ENCODE measurements at regions not wholly inside any gene's neighbourhood (a gene's known extent, or its start where the extent isn't known, plus 50 kb on each side); places are given as distances from the start of the nearest gene placed in this dataset.
"Not testable (repeated sequence)": the region's sequence is repeated elsewhere in the genome, so short reads cannot be mapped to it uniquely, and the experiment has no call there.

GRCh38 chr1:60942896-60943638 lies 139.3 kb upstream of the NFIA start:
- Histone ChIP-seq H3K36me3 (no peaks in the 10 kb centered on the region), H3K4me3 (no peak overlapping the region), H3K4me1 (no peaks in the 10 kb centered on the region), H3K27me3 (no peaks in the 10 kb centered on the region), H3K9me3 (no peaks in the 10 kb centered on the region), H3K27ac (no peak overlapping the region)
- intact Hi-C loops (cut with DNase I; ENCODE audit: low total_unique reads): no loop called here
- DNase-seq (ENCODE audit: low spot score in 2 of 2): no peak
- TF ChIP-seq POLR2A (IDR thresholded peaks at IDR 0.05) (no peak), CTCF (IDR thresholded peaks at IDR 0.05) (no peak), POLR2AphosphoS5 (IDR thresholded peaks at IDR 0.05) (no peak)

GRCh38 chr1:60942291-60942690 lies 140.1 kb upstream of the NFIA start:
- no peak for TF ChIP-seq CTCF (IDR thresholded peaks at IDR 0.05)
- Histone ChIP-seq H3K27ac (no peak overlapping the region), H3K4me3 (no peak overlapping the region)

GRCh38 chr1:60940685-60941084 lies 141.7 kb upstream of the NFIA start:
- H3K4me3 ChIP-seq; H3K36me3 ChIP-seq; H3K9me3 ChIP-seq; H3K4me1 ChIP-seq; H3K27me3 ChIP-seq; intact Hi-C loops (cut with DNase I; ENCODE audit: low total_unique reads); DNase-seq (ENCODE audit: low spot score in 2 of 2); H3K27ac ChIP-seq: not testable (repeated sequence)

More at GRCh38 chr1:60942291-60942690, 140.1 kb upstream of the NFIA start:
- DNase-seq (ENCODE audit: low spot score in 2 of 2): no peak
- Histone ChIP-seq H3K4me1 (no peaks in the 10 kb centered on the region), H3K9me3 (no peaks in the 10 kb centered on the region), H3K36me3 (no peaks in the 10 kb centered on the region), H3K27me3 (no peaks in the 10 kb centered on the region)
- intact Hi-C loops (cut with DNase I; ENCODE audit: low total_unique reads): no loop called here

GRCh38 chr1:60937720-60938119 lies 144.6 kb upstream of the NFIA start:
- Histone ChIP-seq H3K9me3 (no peaks in the 10 kb centered on the region), H3K36me3 (no peaks in the 10 kb centered on the region), H3K27me3 (no peaks in the 10 kb centered on the region), H3K27ac (no peak overlapping the region), H3K4me3 (no peak overlapping the region), H3K4me1 (no peaks in the 10 kb centered on the region)
- intact Hi-C loops (cut with DNase I; ENCODE audit: low total_unique reads): no loop called here
- TF ChIP-seq POLR2A (IDR thresholded peaks at IDR 0.05) (no peak), CTCF (IDR thresholded peaks at IDR 0.05) (no peak), POLR2AphosphoS5 (IDR thresholded peaks at IDR 0.05) (no peak)
- DNase-seq (ENCODE audit: low spot score in 2 of 2): no peak

- H3K27me3 ChIP-seq: no peaks in the 10 kb centered on the region
- TF ChIP-seq POLR2A (IDR thresholded peaks at IDR 0.05) (no peak), POLR2AphosphoS5 (IDR thresholded peaks at IDR 0.05) (no peak), CTCF (IDR thresholded peaks at IDR 0.05) (no peak)
- H3K9me3 ChIP-seq: no peaks in the 10 kb centered on the region
- no peaks in the 10 kb centered on the region for H3K4me1 ChIP-seq
- DNase-seq (ENCODE audit: low spot score in 2 of 2): no peak
- intact Hi-C loops (cut with DNase I; ENCODE audit: low total_unique reads): no loop called here
- no peak overlapping the region for H3K27ac ChIP-seq
- no peaks in the 10 kb centered on the region for H3K36me3 ChIP-seq
- H3K4me3 ChIP-seq: no peak overlapping the region
Observed at GRCh38 chr1:60936591-60937342, 145.6 kb upstream of the NFIA start.

Data from breast epithelium (tissue), 4 donors.